IPS DF 4.7 (cell line): ENCODE measurements at regions not wholly inside any gene's neighbourhood (a gene's known extent, or its start where the extent isn't known, plus 50 kb on each side); places are given as distances from the start of the nearest gene placed in this dataset.

Experiments
- DNase-seq: peaks from one replicate; pipeline ENCODE4 v3.0.0-alpha.2; 2013; ENCODE audit warnings: low spot score; ENCODE audit errors: extremely low read depth

DNA sequence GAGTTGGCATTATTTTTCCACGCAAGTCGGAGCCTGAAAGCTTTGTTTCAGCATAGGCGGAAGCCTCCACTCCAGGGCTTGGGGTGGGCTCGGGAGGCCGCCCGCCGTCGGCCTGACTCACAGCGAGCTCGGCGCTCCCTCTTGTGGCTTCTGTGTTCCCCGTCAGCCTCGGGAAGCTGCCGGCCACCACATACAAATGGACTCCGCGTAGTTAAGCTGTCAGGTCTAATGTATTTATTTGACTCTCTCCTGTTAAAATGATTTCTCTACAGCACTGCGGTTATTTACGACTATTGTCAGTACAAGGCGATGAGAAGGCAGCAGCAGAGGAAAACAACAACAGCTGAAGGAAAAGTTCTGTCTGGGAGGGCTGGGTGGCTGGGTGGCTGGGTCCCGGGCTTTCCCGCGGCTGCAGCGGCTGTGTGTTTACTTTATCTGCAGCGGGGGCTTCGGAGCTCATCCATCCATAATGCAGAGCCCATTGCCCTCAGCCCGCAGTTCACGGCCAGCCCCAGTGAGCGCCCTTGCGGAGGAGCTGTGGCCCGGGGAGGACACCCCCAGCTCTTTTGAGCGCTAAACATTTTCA is 375.7 kb upstream of the CAMK1G start:
- DNase-seq, result no peak

DNA sequence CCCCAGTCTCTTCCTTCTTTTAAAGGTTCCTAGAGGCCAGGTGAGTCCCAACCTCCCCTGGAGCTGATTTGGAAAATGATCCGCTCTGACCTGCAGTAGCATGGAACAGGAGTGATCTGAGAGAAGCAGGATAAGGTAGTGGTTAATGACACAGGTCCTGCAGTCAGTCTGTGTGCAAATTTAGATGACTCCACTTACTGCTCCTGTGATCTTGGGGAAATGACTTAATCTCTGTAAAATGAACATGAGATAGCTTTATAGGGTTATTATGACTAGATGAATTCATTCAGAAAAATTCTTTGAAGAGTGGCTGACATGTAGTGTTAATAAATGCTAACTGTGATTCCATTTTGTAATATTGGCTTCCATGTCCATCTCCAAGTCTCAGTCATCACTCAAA is 374.9 kb upstream of the CAMK1G start:
- DNase-seq, result no peak

DNA sequence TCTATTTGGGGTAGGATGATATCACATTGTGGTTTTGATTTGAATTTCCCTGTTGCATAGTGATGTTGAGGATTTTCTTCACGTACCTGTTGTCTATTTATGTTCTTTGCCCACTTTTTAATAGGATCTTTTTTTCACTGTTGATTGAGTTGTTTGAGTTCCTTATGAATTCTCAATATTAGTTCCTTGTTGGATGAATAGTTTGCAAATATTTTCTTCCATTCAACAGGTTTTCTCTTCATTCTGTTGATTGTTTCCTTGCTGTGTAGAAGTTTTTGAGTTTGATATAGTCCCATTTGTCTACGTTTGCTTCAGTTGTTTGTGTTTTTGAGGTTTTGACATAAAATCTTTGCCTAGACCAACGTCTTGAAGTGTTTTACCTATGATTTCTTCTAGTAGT is 369.5 kb upstream of the CAMK1G start:
- no peak for DNase-seq

DNA sequence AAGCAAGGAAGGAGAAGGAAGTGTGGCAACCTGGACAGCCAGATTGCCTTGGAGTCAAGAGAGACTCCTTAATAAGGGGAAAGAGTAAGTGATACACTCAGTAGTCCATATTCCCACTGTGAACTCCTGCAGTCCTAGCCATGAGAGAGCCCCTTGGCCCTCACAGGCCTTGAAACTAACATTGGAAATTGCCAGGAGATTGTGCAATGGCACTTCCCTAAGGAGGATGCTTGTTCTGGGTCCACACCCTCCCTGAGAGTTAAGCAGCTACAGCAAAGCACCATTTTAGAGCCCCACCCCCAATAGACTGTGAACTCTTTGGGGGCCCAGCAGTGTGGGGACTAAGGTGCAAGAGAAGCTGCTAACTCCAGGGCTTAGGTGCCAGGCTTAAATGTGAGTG is 367.7 kb upstream of the CAMK1G start:
- no peak for DNase-seq

DNA sequence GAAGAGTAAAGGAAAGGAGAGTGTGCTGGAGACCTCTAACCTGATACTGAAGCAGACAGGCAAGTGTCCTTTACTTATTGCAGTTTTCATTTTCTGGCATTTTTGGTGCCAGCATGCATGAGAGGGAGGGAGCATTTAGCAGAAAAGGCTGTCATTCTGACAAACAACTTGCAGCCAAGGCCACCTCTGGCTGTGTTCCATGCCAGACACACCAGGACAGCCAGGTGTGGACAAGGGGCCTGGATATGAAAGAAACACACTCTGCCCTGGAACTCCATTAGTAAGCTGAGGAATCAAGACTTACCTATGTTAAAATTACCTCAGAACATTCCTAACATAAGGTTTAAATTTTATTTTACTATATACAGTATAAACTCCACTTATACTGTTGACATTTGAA is 365.4 kb upstream of the CAMK1G start:
- DNase-seq, result no peak

DNA sequence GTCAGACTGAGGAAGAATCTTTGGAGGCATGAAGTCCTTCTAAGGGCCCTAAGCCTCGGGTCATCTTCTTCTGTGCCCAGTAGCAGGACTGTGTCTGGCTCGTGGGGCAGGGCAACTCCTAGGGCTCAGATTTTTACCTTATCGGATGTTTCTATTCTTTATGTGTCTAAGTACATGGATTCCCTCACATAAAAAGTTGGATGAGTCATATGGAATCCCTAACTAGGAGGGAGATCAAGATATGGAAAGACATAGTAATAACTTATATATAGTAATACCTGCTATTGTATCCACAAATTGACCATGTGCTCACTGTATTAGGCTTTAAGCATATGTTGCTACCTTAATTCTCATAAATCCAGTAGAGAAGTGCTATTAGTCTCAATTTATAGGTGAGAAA is 364.5 kb upstream of the CAMK1G start:
- no peak for DNase-seq

DNA sequence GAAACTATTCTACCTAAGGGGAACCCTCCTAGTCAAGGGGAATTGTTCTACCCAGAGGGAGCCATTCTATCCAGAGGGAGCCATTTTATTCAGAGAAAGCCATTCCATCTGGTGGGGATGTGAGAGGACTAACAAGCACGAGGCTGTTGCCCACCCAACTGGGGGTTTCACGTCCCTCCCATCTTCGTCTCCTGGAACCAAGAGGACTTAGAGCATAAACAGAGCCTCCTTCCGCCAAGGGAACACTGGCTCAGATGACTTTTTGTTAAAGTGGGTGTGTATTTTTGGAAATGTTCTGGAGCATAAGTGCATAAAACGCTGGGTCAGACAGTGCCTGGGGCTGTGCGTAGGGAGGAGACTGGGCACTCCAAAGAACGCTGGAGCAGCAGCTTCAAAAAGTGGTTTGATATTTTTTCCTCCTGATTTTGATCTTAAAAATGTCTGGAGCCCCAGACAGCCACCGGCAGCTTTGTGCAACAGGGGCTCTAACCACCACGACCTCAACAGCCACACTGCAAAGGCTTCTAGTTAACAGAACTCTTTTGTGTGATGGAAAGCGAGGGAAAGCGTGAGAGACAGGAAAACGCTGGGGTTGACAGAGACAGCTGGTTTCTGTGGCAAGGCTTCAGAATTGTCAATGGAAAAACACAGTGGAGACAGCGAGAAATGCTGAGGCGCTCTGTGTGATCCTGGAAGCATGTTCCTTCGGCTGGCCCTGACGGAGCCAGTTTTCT is 363.6 kb upstream of the CAMK1G start:
- no peak for DNase-seq

DNA sequence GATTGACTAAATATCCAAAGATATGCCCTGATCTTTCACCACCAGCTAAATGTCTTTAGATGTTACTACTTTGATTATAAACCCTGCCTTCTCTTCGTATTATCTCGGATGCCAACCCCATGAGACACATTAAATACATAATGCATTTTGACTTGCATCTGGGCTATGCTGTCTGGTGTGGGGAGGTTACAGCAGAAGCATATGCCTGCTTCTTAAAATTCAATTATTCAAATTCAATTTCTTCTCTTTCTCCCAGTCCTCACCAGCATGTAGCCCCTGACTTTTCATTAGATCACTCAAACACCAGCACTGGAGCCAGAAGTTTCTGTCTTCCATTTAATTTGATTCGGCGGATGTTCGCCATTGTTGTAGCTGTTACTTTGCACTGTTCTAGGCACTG is 360.7 kb upstream of the CAMK1G start:
- DNase-seq, result no peak

DNA sequence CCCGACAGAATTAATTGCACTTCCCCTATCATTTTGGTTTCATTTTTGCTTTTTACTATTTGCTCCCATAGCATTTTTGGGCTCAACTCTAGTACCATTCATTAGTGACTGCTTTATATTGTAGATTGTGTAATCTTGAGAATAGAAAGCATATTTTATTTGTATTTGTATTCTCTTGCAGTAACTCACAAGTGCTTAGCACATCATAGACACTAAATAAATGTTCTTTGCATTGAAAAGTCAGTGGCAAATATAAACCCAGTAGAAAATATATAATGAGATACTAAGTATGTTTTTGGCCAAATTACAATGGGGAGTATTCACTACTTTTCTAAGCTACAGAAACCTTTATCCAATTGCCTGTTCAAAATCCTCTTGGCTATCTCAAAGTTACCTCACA is 359.7 kb upstream of the CAMK1G start:
- no peak for DNase-seq

DNA sequence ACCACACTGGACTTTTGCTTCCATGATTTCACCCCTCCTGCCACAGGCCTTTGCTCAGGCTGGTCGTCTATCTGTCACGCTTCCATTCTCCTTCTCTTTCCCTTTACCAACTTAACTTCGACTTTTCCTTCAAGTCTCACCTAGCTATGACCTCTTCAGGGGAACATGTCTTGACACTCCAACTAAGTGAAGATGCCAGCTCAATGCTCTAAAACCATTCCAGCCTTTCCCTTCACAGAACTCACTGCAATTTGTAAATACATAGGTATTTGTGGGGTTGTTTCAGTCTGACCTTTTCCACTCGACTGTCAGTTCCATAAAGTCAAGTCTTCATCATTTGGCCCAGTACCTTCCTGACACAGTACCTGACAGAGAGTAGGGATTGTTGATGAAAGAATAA is 358.6 kb upstream of the CAMK1G start:
- DNase-seq, result no peak

DNA sequence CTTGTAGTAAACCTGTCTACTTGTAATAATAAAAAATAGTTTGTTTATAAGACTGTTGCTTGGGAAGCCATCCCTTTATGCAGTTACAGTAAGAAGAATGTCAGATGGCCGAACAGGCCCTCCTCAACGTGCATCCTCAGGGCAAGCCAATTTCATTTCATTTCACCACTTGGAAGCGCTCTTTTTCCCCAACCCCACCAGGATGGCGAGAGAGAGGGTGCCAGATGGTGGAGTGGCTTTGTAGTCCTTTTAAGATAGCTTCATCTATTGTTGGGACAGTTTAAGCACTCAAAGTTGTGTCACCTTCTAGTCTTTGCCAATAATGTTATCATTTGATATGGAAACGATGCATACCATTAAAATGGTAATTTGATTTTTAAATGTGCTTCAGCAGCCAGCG is 356.3 kb upstream of the CAMK1G start:
- no peak for DNase-seq

DNA sequence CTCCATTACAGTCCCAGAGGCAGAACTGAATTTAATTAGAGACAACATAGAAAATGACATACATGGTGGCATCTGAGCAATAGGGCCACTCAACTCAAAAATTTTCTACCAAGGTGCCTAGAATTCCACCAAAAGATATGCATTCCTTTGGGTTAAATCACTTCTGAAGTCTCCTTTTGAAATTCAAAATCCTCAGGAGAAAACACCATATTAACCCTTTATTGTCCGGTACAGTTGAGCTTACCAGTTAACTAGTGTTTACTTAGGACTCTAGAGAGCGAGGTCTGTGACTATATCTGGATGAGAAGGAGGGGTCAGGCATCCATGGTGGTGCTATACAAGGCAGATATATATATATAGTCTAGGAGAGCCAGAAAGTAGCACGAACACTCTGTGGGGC is 355.6 kb upstream of the CAMK1G start:
- DNase-seq, result no peak

DNA sequence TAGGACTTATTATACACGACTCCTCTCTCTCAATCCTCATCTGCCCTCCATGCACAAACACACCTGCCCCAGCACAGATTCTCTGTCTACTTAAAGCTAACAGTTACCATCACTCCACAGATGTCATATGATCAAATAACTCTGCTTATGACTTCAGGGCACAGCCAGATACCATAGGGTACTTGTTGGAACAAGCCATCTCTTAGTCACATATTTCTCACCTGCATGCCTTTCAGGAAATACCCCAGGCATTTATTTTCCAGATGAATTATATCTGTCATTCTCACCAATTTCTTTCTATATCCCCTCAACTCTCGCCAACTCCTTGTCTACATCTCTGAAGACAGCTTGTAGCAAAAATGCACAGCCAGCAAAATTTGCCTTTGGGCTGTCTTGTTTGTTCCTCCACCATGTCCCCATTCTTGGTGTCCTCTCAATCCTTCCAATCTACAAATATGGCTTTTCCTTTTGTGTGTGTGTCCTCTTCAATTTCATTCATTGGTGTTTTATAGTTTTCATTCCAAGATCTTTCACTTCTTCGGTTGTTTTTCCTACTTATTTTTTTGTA is 353.9 kb upstream of the CAMK1G start:
- no peak for DNase-seq

DNA sequence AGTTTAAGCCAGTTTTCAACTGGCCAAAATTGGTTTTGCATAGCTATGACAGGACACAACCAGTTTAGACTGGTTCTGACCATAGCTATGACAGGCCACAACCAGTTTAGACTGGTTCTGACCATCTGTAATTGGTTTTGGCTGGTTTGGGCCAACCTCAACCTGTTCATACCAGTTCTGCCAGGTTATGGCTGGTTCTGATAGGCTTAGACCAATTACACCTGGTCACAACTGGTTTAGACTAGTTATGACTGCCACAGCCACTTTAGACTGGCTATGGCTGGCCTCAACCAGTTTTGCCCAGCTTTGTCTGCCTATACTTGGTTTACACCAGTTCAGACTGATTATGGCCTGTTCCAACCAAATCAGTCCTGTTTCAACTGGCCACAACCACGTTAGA is 353.2 kb upstream of the CAMK1G start:
- DNase-seq, result no peak

DNA sequence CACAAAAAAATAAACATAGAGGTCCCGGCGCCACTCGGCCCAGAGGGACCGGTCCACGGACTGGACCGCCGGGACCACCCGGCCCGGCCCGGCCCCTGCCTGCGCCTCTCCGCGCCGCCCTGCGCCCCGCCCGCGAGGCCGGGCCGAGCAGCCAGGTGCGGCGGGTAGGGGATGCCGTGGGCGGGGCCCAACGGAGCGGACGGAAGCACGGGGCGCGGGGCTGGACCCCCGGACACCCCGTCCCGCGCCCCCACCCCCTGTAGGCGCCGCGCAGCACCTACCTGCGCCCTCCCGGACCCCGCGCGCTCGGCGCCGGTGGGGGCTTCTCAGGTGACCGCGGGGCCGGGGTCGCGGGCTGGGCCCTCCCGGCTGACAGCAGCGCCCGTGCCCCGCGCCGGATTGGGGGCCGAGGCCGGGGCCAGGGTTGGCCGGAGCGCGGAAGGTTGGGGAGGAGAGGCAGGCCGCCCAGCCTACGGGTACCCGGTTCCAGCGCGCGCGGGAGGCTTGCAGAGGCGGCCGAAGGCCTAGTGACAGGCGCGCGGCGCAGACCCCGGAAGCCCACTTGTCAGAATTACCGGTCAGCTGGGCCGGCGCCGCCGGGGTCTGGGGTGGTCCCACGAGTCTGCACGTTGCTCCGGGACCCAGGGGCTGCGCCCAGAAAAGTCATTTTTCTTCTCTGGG is 351.9 kb upstream of the CAMK1G start:
- DNase-seq, result no peak

DNA sequence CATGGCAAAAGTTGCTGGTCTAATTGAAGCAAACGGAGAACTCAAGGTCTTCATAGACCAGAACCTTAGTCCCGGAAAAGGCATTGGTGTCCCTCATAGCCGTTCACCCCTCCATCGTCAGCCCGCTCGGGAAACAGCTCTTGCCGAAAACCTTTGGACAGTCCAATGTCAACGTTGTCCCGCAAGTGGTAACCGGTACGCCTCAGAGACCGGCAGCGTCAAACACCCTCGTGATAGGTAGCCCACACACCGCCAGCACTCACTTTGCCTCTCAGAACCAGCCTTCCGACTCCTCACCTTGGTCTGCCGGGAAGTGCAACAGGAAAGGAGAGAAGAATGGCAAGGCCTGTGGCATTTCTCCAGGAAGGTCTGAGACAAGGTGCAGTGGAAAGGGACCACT is 351.3 kb upstream of the CAMK1G start:
- no peak for DNase-seq

DNA sequence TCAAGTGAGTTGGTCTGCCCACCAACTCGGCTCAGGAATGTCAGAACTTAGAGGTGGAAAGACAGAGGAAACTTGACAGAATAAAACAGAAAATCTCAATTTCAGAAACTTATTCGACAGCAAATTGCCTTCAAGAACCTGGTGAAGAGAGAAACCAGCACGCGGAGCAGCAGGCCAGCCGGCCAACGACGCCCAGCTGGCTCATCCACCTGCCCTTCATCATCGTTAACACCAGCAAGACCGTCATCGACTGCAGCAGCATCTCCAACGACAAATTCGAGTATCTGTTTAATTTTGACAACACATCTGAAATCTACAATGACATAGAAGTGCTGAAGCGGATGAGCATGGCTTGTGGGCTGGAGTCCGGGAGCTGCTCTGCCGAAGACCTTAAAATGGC is 350.8 kb upstream of the CAMK1G start:
- DNase-seq, result no peak

DNA sequence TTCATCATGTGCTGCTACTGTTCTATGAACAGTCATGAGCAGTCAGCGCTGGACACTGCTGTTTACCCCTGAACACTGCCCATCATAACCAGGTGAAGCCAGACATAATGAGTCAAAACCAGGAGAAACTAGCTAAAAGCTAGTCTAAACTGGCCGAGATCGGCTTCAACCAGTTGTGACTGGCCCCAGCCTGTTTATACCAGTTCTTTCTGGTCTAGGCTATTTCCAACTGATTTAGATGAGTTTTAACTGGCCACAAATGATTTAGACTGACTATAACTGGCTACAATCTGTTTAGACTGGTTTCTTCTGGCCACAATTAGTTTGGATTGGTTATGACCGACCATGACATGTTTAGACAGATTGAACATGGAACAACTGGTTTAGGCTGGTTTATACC is 348.3 kb upstream of the CAMK1G start:
- no peak for DNase-seq

DNA sequence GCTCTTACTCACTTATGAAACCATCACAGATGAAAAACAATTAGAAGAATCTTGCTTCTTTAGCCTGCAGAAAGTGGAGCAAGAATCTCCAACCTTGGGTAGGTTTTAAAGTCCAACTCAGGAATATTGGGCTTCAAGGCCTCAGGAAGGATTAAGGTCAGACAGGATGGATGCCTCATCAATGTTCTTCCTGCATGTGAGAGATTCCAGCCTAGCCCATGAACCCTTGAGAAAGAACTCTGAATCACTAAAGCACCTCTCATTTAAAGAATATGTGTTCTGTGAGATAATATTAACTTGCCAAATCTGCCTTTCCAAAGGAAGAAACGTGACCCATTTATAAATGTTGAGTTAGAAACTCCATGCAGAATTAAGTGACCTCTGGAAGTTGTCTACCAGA is 345.2 kb upstream of the CAMK1G start:
- no peak for DNase-seq

DNA sequence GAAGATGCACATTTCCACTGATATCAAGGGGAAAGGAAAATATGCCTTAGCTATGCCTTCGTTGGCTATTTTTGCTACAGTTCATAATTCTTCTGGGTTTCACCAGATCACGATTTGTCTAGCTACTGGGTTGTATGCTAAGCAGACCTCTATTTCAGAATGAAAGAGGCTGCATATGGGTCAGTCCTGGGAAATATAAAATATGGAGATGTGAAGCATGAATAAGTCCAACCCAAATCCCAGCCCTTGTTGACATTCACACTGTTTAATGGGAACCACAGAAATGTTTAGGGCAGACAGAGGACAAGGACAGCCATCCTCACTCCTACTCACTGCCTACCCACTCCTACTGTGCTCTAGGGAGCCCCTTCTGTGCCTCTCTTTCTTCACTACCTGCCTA is 343.2 kb upstream of the CAMK1G start:
- DNase-seq, result no peak

DNA sequence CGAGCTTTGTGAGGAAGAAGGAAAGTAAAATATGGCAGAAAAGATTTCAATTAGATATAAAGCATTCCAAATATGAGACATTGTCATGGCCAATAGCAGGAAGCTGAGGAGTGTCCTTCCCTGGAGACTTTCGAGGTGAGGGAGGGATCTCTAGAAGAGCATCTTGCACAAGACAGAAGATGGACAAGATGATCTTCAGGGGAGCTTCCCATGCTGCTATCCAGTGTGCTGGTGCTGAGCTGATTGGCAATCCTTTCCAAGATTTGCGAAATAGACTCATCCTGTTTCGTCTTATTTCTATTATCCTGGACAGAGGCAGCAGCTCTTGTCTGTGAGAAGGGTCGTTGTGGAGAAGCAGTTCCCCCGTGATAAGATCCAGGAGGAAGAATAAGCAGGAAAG is 342.0 kb upstream of the CAMK1G start:
- no peak for DNase-seq

DNA sequence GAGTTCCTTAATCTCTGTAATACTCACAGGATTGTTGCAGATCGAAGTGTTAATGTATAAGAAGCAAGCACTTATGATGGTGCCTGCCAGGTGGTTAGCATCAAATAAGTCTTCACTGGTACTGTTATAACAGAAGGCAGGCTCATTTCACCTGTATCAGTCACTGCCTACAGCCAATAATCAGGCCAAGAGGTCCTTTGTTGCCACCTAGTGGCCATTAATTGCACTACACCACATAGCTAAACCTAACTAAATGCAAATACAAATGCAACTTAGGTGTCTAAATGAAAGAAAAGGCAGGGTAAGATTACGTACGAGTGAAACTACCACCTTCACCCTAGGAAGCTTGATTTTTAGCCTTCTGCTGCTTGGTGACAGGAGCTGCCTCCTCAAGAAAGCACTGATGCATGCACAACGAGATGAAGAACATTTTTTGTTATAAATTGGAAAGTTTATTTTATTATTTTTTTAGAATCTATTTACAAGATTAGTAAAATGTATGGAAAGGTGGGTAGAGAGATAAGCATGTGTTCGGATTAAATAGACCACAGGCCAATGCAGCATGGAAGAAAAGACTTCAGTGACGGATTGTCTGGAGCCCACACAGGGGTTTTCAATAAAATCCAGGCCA is 334.8 kb upstream of the CAMK1G start:
- peak; percentile 83 for DNase-seq
